Ovary (tissue), 3 donors: ENCODE measurements at regions not wholly inside any gene's neighbourhood (a gene's known extent, or its start where the extent isn't known, plus 50 kb on each side); places are given as distances from the start of the nearest gene placed in this dataset.

Source experiments
- CTCF ChIP-seq, 3 donors: fragments of 450-650 bp in 2 of 3; fragments of 200-600 bp in 1 of 3; IDR thresholded peaks; one replicate each; pipeline versions ENCODE4 v1.5.1 to v1.8.0; 2016 to 2022; ENCODE audit warnings: antibody characterized with exemption in 3 of 3, mild to moderate bottlenecking in 1 of 3
- POLR2A ChIP-seq: fragments of 450-650 bp; IDR thresholded peaks from one replicate; pipeline ENCODE4 v1.6.1; 2017; ENCODE audit warnings: antibody characterized with exemption, mild to moderate bottlenecking, moderate library complexity
- donor health status: DM: no; HTN: no; CAD: no.

- TF ChIP-seq CTCF (IDR thresholded peaks at IDR 0.05) (no peak), POLR2A (no peak)
Measured at GRCh38 chr9:135020481-135021392, 66.7 kb upstream of the OLFM1 start.
